Endothelial cell of umbilical vein (primary cell): ENCODE measurements at regions not wholly inside any gene's neighbourhood (a gene's known extent, or its start where the extent isn't known, plus 50 kb on each side); places are given as distances from the start of the nearest gene placed in this dataset.

Experiments used
- BruUV-seq: library from RNA; stranded (reverse); fragments of 400-500 nt; replicated peaks from 2 replicates; lab custom pipeline; 2021; lab: Mats Ljungman, UMichigan
- CTCF ChIA-PET: fragments of 300-600, 350-600 bp; sonication (Branson Sonifier 250); formaldehyde crosslinking; loops from one replicate; lab custom pipeline; 2021; ENCODE audit warnings: antibody characterized with exemption, inconsistent platforms; lab: Charles Lee
- POLR2A ChIA-PET: fragments of 300-600, 350-600 bp; sonication (Branson Sonifier 250); formaldehyde crosslinking; loops from one replicate; lab custom pipeline; 2021; ENCODE audit warnings: antibody characterized with exemption, inconsistent platforms; lab: Charles Lee
- DNase-seq: peaks from one replicate; pipeline ENCODE4 v3.0.0-alpha.2; 2011; ENCODE audit warnings: low read depth, low spot score
- FAIRE-seq: peaks from 2 replicates; lab custom pipeline; 2011; peaks lifted over from hg19 to GRCh38; lab: Jason Lieb, UNC
- H2AFZ ChIP-seq: 2 replicates; pipeline ENCODE4 v1.6.0; 2012; ENCODE audit warnings: low read depth, low read length, control low read depth, inconsistent platforms
- H3K27ac ChIP-seq: 2 replicates; pipeline ENCODE4 v1.5.1; 2011; ENCODE audit warnings: low read depth, mild to moderate bottlenecking, control low read depth, low read length, moderate library complexity; ENCODE audit not compliant: insufficient read depth
- H3K27me3 ChIP-seq, 2 experiments: 2 replicates each; pipeline versions ENCODE4 v1.6.0 to v1.6.1; 2011; ENCODE audit warnings: low read length in 2 of 2, mixed read lengths in 1 of 2; ENCODE audit not compliant: control insufficient read depth in 2 of 2, insufficient read depth in 2 of 2
- H3K36me3 ChIP-seq, 2 experiments: 2 replicates in 1 of 2; 3 replicates in 1 of 2; pipeline ENCODE4 v1.5.1; 2011; ENCODE audit warnings: low read length in 2 of 2, mild to moderate bottlenecking in 1 of 2, moderate library complexity in 1 of 2; ENCODE audit not compliant: control insufficient read depth in 2 of 2, insufficient read depth in 2 of 2; ENCODE audit errors: extremely low read depth in 1 of 2
- H3K4me1 ChIP-seq: 3 replicates; pipeline ENCODE4 v1.5.1; 2011; ENCODE audit warnings: mild to moderate bottlenecking, low read length; ENCODE audit not compliant: control insufficient read depth, insufficient read depth; ENCODE audit errors: extremely low read depth
- H3K4me2 ChIP-seq: 2 replicates; pipeline ENCODE4 v1.6.1; 2011; ENCODE audit warnings: low read length, control low read depth, mixed read lengths; ENCODE audit not compliant: insufficient read depth
- H3K4me3 ChIP-seq, 3 experiments: fragments of 200-600 bp in 1 of 3; sonication (generic), shearing (Covaris generic) in 1 of 3; replicated peaks in 1 of 3; 2 replicates each; pipeline ENCODE4 v1.5.1; 2011 to 2016; ENCODE audit warnings: control low read depth in 3 of 3, low read length in 3 of 3, mild to moderate bottlenecking in 2 of 3, inconsistent platforms in 1 of 3, low read depth in 1 of 3, moderate library complexity in 1 of 3; ENCODE audit not compliant: insufficient read depth in 1 of 3
- H3K79me2 ChIP-seq: 2 replicates; pipeline ENCODE4 v1.6.0; 2012; ENCODE audit warnings: low read length, inconsistent platforms; ENCODE audit not compliant: control insufficient read depth, insufficient read depth
- H3K9ac ChIP-seq: replicated peaks from 2 replicates; pipeline ENCODE3; 2011; ENCODE audit warnings: low read length, control low read depth; ENCODE audit not compliant: insufficient read depth; ENCODE audit errors: extremely low read depth
- H3K9me1 ChIP-seq: replicated peaks from 3 replicates; pipeline ENCODE4 v1.6.0; 2011; ENCODE audit warnings: mild to moderate bottlenecking, low read length; ENCODE audit not compliant: control insufficient read depth, insufficient read depth; ENCODE audit errors: extremely low read depth
- H3K9me3 ChIP-seq: replicated peaks from 2 replicates; pipeline ENCODE4 v1.5.1; 2012; ENCODE audit warnings: low read length, inconsistent platforms; ENCODE audit not compliant: control insufficient read depth, insufficient read depth
- H4K20me1 ChIP-seq: replicated peaks from 2 replicates; pipeline ENCODE3; 2011; ENCODE audit warnings: mild to moderate bottlenecking, low read length; ENCODE audit not compliant: control insufficient read depth, insufficient read depth; ENCODE audit errors: extremely low read depth
- CTCF ChIP-seq, 2 donors: IDR thresholded peaks; 1 replicate in 1 of 2; 2 replicates in 1 of 2; pipeline ENCODE4 v1.5.1; 2011; ENCODE audit warnings: low read length in 2 of 2, mild to moderate bottlenecking in 2 of 2, moderate library complexity in 2 of 2, control low read depth in 1 of 2, inconsistent platforms in 1 of 2, low read depth in 1 of 2; ENCODE audit not compliant: insufficient read depth in 1 of 2; ENCODE audit errors: extremely low read depth in 1 of 2
- EZH2 ChIP-seq: IDR thresholded peaks from 2 replicates; pipeline ENCODE4 v1.6.1; 2012; ENCODE audit warnings: borderline replicate concordance, low read depth, mild to moderate bottlenecking, moderate library complexity, low read length, inconsistent platforms; ENCODE audit not compliant: severe bottlenecking
- FOS ChIP-seq: IDR thresholded peaks from 2 replicates; pipeline ENCODE4 v1.6.1; 2011; ENCODE audit warnings: mild to moderate bottlenecking, low read length, moderate library complexity, borderline replicate concordance; ENCODE audit not compliant: insufficient read depth
- GATA2 ChIP-seq: IDR thresholded peaks from 2 replicates; pipeline ENCODE4 v1.7.0; 2011; ENCODE audit warnings: low read depth, mild to moderate bottlenecking, moderate library complexity, mixed read lengths, low read length; ENCODE audit not compliant: insufficient read length, insufficient read depth
- JUN ChIP-seq: IDR thresholded peaks from 2 replicates; pipeline ENCODE4 v1.6.1; 2011; ENCODE audit warnings: borderline replicate concordance, low read depth; ENCODE audit not compliant: insufficient read length, insufficient read depth
- MAX ChIP-seq: IDR thresholded peaks from 2 replicates; pipeline ENCODE4 v1.6.1; 2011; ENCODE audit not compliant: insufficient read depth, insufficient read length
- MYC ChIP-seq: IDR thresholded peaks from one replicate; pipeline ENCODE4 v1.6.1; 2011; ENCODE audit warnings: mild to moderate bottlenecking, low read depth, low read length
- POLR2A ChIP-seq: IDR thresholded peaks from 2 replicates; pipeline ENCODE4 v1.6.1; 2012; ENCODE audit warnings: low read depth, mild to moderate bottlenecking, control low read depth, low read length
- POLR2AphosphoS5 ChIP-seq: IDR thresholded peaks from 2 replicates; pipeline ENCODE4 v1.6.1; 2012; ENCODE audit warnings: low read depth, mild to moderate bottlenecking, control low read depth, low read length, moderate library complexity; ENCODE audit not compliant: insufficient read depth
- dilution Hi-C: fragments of 300-500 bp; cut with MboI; formaldehyde crosslinking; loops from one replicate; pipeline ENCODE4 v1.15.0; 2019; ENCODE audit warnings: low sequenced_read_pairs; ENCODE audit not compliant: extremely low pct_ligation_motif_present
- intact Hi-C: fragments of 100-400 bp; cut with micrococcal nuclease; formaldehyde crosslinking; loops from one replicate; pipeline ENCODE4 v1.10.0; 2022

GRCh38 chr2:145551686-145552085 lies 1031.8 kb upstream of the ZEB2 start:
- TF ChIP-seq GATA2 (no peak), POLR2AphosphoS5 (no peak), MYC (no peak), CTCF (IDR thresholded peaks at IDR 0.05; ENCODE audit: extremely low read depth in 1 of 2, insufficient read depth in 1 of 2, low read depth in 1 of 2, low read length in 2 of 2) (no peak), POLR2A (no peak), FOS (no peak), EZH2 (no peak), MAX (no peak), JUN (no peak)
- POLR2A ChIA-PET = no interaction called here
- dilution Hi-C loops = no loop called here
- CTCF ChIA-PET = no interaction called here
- Histone ChIP-seq H3K79me2 (no peaks in the 10 kb centered on the region), H3K4me1 (no peaks in the 10 kb centered on the region), H3K9me3 (no peaks in the 10 kb centered on the region), H3K36me3 (no peaks in the 10 kb centered on the region), H2AFZ (no peak overlapping the region), H3K9me1 (no peaks in the 10 kb centered on the region), H3K4me3 (no peak overlapping the region), H3K27ac (no peak overlapping the region), H3K4me2 (no peak overlapping the region), H3K9ac (no peak overlapping the region), H4K20me1 (no peaks in the 10 kb centered on the region), H3K27me3 (no peaks in the 10 kb centered on the region)
- DNase-seq (no peak), FAIRE-seq (no peak)
- BruUV-seq = no TSS peak
- intact Hi-C loops = no loop called here
